ENCODE measurements at regions not wholly inside any gene's neighbourhood (a gene's known extent, or its start where the extent isn't known, plus 50 kb on each side); places are given as distances from the start of the nearest gene placed in this dataset.

DNA sequence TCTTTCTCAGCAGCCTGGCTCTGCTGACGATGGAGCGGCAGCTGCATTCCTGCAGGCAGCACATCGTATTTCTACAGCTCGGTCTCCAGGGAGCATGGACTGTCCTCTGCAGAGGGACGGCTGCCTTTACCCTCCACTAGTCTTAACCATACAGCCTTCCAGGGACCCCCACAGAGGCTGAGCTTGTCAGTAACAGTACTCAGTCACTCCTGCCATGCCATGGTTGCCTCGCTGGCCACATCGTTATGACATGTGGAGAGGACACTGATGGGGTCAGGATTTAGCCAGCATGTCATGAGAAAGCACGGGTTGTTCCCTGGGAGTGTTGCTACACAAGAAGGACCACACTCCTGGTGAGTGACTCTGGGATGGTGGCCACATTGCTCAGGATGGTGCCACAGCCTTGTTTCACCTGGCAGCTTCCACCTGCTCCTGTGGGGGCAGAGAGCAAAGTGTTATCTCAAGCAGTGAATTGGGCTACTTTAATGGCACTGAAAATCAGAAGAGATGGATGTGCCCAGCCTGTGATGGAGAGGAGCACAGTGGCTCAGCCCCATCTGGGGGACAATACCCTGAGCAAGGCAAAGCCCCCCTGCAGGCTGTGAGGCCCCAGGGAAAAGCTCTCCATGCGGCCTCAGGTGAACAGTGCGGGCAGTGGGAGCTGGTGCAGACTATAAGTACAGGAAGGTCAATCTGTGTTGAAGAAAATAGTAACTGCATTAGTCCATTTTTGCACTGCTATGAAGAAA is 443.9 kb downstream of the TCERG1L start:
- DNase-seq (no peak), ATAC-seq (no peak)
- no peaks in the 10 kb centered on the region for H3K9me3 Mint-ChIP-seq
- intact Hi-C loops (cut with micrococcal nuclease) = no loop called here
- no peaks in the 10 kb centered on the region for H3K36me3 Mint-ChIP-seq (ENCODE audit: low read depth)
- H3K4me3 Mint-ChIP-seq = no peak overlapping the region
- CTCF ChIA-PET = no interaction called here
- H3K27me3 Mint-ChIP-seq = peaks cover 9% of the 10 kb centered on the region
- TF ChIP-seq, protein P1, sequence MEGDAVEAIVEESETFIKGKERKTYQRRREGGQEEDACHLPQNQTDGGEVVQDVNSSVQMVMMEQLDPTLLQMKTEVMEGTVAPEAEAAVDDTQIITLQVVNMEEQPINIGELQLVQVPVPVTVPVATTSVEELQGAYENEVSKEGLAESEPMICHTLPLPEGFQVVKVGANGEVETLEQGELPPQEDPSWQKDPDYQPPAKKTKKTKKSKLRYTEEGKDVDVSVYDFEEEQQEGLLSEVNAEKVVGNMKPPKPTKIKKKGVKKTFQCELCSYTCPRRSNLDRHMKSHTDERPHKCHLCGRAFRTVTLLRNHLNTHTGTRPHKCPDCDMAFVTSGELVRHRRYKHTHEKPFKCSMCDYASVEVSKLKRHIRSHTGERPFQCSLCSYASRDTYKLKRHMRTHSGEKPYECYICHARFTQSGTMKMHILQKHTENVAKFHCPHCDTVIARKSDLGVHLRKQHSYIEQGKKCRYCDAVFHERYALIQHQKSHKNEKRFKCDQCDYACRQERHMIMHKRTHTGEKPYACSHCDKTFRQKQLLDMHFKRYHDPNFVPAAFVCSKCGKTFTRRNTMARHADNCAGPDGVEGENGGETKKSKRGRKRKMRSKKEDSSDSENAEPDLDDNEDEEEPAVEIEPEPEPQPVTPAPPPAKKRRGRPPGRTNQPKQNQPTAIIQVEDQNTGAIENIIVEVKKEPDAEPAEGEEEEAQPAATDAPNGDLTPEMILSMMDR (IDR thresholded peaks at IDR 0.05) = no peak
- no peak overlapping the region for H3K27ac Mint-ChIP-seq
- no peaks in the 10 kb centered on the region for H3K4me1 Mint-ChIP-seq (ENCODE audit: low read depth)
- POLR2A ChIA-PET = no interaction called here

DNA sequence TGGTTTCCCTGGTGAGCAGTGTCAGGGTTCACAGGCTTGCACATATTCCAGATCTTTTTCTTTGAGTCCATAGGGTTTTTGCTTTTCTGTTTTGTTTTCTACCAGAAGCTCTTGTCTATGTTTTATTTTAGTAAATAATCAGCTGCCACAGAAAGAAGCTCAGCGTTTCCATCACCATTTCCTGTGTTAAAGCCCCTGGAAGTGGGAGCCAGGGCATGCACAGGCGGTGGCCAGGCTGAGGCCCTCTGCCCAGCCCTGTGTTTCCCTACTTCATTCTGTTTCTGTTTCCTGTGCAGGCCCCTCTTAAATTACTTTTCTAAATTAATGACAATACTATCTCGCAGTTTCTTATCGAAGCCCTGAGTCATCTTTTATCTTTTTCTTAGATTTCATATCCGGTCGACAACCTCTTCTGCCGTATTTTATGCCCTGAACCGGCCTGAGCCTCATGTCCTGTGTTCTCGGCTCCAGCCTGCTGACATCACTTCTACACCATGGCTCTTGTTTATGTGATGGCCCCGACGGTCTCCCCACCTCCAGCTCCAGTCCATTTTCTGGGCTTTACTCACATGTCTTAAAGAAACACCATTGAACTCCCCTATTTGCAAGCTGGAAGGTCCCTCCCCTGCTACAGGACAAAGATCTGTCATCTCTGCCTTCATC is 442.2 kb downstream of the TCERG1L start:
- intact Hi-C loops (cut with micrococcal nuclease) = no loop called here
- DNase-seq (no peak), ATAC-seq (no peak)
- Mint-ChIP-seq H3K4me1 (ENCODE audit: low read depth) (no peaks in the 10 kb centered on the region), H3K9me3 (no peaks in the 10 kb centered on the region), H3K27ac (no peak overlapping the region), H3K27me3 (peaks cover 9% of the 10 kb centered on the region), H3K4me3 (no peak overlapping the region), H3K36me3 (ENCODE audit: low read depth) (no peaks in the 10 kb centered on the region)
- TF ChIP-seq, protein P1 (IDR thresholded peaks at IDR 0.05) = no peak
- ChIA-PET CTCF (no interaction called here), POLR2A (no interaction called here)

DNA sequence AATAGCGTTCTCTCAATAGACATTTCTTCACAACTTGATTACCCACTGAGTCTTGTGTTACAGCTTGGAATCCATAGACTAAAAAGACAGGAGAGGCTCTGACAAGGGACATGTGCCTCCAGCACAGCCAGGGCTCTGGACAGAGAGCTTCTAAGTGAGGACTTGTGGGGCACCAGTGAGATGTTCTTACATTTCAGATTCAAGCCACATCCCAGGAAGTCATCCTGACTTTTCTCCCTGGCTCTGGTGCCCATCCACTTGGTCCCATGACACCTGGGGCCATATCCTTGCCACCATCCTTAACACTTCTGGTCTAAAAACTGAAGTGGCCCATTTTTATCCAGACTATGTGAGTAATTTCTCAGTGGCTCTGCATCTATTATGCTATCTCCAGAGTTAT is 440.1 kb downstream of the TCERG1L start:
- Mint-ChIP-seq H3K27me3 (peaks cover 9% of the 10 kb centered on the region), H3K27ac (no peak overlapping the region), H3K9me3 (no peaks in the 10 kb centered on the region), H3K4me1 (ENCODE audit: low read depth) (no peaks in the 10 kb centered on the region), H3K4me3 (no peak overlapping the region), H3K36me3 (ENCODE audit: low read depth) (no peaks in the 10 kb centered on the region)
- no peak for DNase-seq
- intact Hi-C loops (cut with micrococcal nuclease) = no loop called here
- ChIA-PET CTCF (no interaction called here), POLR2A (no interaction called here)
- no peak for ATAC-seq
- TF ChIP-seq, protein P1 (IDR thresholded peaks at IDR 0.05) = no peak

GRCh38 chr10:130873636-130874035 is 437.9 kb downstream of the TCERG1L start:
- Mint-ChIP-seq H3K4me1 (ENCODE audit: low read depth) (no peaks in the 10 kb centered on the region), H3K4me3 (no peak overlapping the region), H3K9me3 (no peaks in the 10 kb centered on the region), H3K27me3 (peaks cover 10% of the 10 kb centered on the region), H3K27ac (no peak overlapping the region), H3K36me3 (ENCODE audit: low read depth) (no peaks in the 10 kb centered on the region)
- DNase-seq (no peak), ATAC-seq (no peak)
- TF ChIP-seq, protein P1 (IDR thresholded peaks at IDR 0.05) = no peak
- ChIA-PET CTCF (no interaction called here), POLR2A (no interaction called here)
- intact Hi-C loops (cut with micrococcal nuclease) = no loop called here

GRCh38 chr10:130875116-130875515 is 436.4 kb downstream of the TCERG1L start:
- Mint-ChIP-seq H3K36me3 (ENCODE audit: low read depth) (no peaks in the 10 kb centered on the region), H3K27ac (no peak overlapping the region), H3K4me3 (no peak overlapping the region), H3K9me3 (no peaks in the 10 kb centered on the region), H3K27me3 (peaks cover 4% of the 10 kb centered on the region), H3K4me1 (ENCODE audit: low read depth) (no peaks in the 10 kb centered on the region)
- intact Hi-C loops (cut with micrococcal nuclease) = no loop called here
- POLR2A ChIA-PET = no interaction called here
- DNase-seq (no peak), ATAC-seq (no peak)
- CTCF ChIA-PET = no interaction called here
- TF ChIP-seq, protein P1 (IDR thresholded peaks at IDR 0.05) = no peak

Data from activated CD8-positive, alpha-beta T cell treated with anti-CD3 and anti-CD28 coated beads for 36 hours (primary cell).